ENCODE measurements at regions not wholly inside any gene's neighbourhood (a gene's known extent, or its start where the extent isn't known, plus 50 kb on each side); places are given as distances from the start of the nearest gene placed in this dataset.

DNA sequence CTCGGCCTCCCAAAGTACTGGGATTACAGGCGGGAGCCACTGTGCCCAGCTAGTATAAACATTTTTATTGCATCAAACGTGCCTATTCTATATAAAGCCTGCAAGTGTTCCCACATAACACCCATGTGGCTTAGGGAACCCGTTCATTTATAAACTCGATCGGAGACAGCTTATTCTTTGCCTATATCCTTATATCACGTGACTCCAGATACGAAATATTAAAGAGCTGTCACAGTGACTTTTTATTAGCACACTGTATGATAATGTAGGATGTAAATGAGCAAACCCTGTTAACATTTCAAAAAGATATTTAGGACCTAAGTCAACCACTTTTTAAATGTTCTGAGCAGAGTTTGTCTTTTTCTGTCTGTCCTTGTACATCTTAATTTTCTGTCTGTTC, 642.9 kb upstream of the ADARB2 start:
- no peak for DNase-seq
- TF ChIP-seq POLR2A (IDR thresholded peaks at IDR 0.05) (no peak), POLR2AphosphoS5 (IDR thresholded peaks at IDR 0.05) (no peak), CTCF (IDR thresholded peaks at IDR 0.05 in 8 of 11, conservative IDR thresholded peaks at IDR 0.05 in 3 of 11) (no peak)
- 76 to 89% (median 84%) methylated on average over 8 of the region's 8 CpGs for WGBS, 5 donors
- intact Hi-C loops (cut with DNase I; ENCODE audit: low total_unique reads), result no loop called here
- no peaks in the 10 kb centered on the region for H3K36me3 ChIP-seq
- H3K4me1 ChIP-seq, result no peaks in the 10 kb centered on the region
- no peaks in the 10 kb centered on the region for H3K27me3 ChIP-seq (replicated peaks in 1 of 7)
- H3K27ac ChIP-seq, result no peak overlapping the region
- H3K4me3 ChIP-seq, result no peak overlapping the region
- peaks cover 0 to 15% (median 3%) of the 10 kb centered on the region in 8 donors for H3K9me3 ChIP-seq

GRCh38 chr10:2367083-2367482, 629.8 kb upstream of the ADARB2 start:
- no peak overlapping the region for H3K27ac ChIP-seq
- TF ChIP-seq POLR2A (IDR thresholded peaks at IDR 0.05) (no peak), POLR2AphosphoS5 (IDR thresholded peaks at IDR 0.05) (no peak), CTCF (IDR thresholded peaks at IDR 0.05 in 8 of 11, conservative IDR thresholded peaks at IDR 0.05 in 3 of 11) (no peak)
- intact Hi-C loops (cut with DNase I; ENCODE audit: low total_unique reads), result no loop called here
- WGBS, 5 donors, result 74 to 84% (median 76%) methylated on average over 5 of the region's 5 CpGs
- no peak for DNase-seq
- H3K27me3 ChIP-seq (replicated peaks in 1 of 7), result peaks cover 0 to 6% (median 0%) of the 10 kb centered on the region in 7 donors
- H3K36me3 ChIP-seq, result no peaks in the 10 kb centered on the region
- H3K4me3 ChIP-seq, result no peak overlapping the region
- H3K9me3 ChIP-seq, result peaks cover 0 to 31% (median 19%) of the 10 kb centered on the region in 8 donors
- H3K4me1 ChIP-seq, result no peaks in the 10 kb centered on the region

DNA sequence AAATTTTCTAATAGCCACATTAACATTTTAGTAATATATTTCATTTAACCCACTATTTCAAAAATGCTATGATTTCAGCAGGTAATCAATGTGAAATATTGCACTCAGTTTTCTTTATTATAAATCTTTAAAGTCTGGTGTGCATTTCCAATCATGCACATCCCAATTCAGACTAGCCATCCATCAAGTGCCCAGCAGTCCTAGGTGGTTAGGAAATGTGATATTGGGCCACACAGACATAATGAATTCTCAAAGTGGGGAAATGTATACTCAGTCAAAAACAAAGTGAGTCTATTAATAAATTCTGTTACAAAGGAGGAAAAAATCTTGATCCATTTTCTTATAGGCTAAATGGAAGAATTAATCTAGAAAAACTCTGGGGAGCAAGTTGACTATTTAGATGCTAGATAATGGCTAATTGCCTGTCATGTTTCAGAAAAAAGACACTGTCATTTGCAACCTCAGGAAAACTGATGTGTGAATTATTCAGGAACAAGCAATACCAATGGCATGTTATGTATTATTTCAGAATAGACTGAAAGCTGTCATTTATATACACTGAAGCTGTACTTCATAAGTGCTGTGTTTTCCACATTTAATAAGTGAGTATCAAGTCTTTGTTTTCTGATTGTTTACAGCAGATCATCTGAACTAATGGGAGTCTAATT, 629.1 kb upstream of the ADARB2 start:
- no peak overlapping the region for H3K4me3 ChIP-seq
- H3K9me3 ChIP-seq, result peaks cover 0 to 24% (median 19%) of the 10 kb centered on the region in 8 donors
- intact Hi-C loops (cut with DNase I; ENCODE audit: low total_unique reads), result no loop called here
- no peaks in the 10 kb centered on the region for H3K36me3 ChIP-seq
- no peaks in the 10 kb centered on the region for H3K4me1 ChIP-seq
- peaks cover 0 to 6% (median 0%) of the 10 kb centered on the region in 7 donors for H3K27me3 ChIP-seq (replicated peaks in 1 of 7)
- no peak overlapping the region for H3K27ac ChIP-seq
- no peak for DNase-seq
- TF ChIP-seq POLR2A (IDR thresholded peaks at IDR 0.05) (no peak), CTCF (IDR thresholded peaks at IDR 0.05 in 8 of 11, conservative IDR thresholded peaks at IDR 0.05 in 3 of 11) (no peak), POLR2AphosphoS5 (IDR thresholded peaks at IDR 0.05) (no peak)

GRCh38 chr10:2362331-2362730, 625.0 kb upstream of the ADARB2 start:
- intact Hi-C loops (cut with DNase I; ENCODE audit: low total_unique reads), result no loop called here
- TF ChIP-seq POLR2AphosphoS5 (IDR thresholded peaks at IDR 0.05), result no peak
- no peak for TF ChIP-seq CTCF (IDR thresholded peaks at IDR 0.05 in 8 of 11, conservative IDR thresholded peaks at IDR 0.05 in 3 of 11)
- no peak for TF ChIP-seq POLR2A (IDR thresholded peaks at IDR 0.05)

More at GRCh38 chr10:2362331-2362730, 625.0 kb upstream of the ADARB2 start:
- H3K27me3 ChIP-seq (replicated peaks in 1 of 7), result no peaks in the 10 kb centered on the region
- no peak overlapping the region for H3K27ac ChIP-seq
- no peaks in the 10 kb centered on the region for H3K9me3 ChIP-seq
- WGBS, 5 donors, result 83 to 87% (median 85%) methylated on average over 7 of the region's 7 CpGs
- H3K36me3 ChIP-seq, result no peaks in the 10 kb centered on the region
- no peak overlapping the region for H3K4me3 ChIP-seq
- DNase-seq, result no peak
- H3K4me1 ChIP-seq, result no peaks in the 10 kb centered on the region

All from spleen (tissue), 11 donors.